ENCODE measurements at regions not wholly inside any gene's neighbourhood (a gene's known extent, or its start where the extent isn't known, plus 50 kb on each side); places are given as distances from the start of the nearest gene placed in this dataset.

DNA sequence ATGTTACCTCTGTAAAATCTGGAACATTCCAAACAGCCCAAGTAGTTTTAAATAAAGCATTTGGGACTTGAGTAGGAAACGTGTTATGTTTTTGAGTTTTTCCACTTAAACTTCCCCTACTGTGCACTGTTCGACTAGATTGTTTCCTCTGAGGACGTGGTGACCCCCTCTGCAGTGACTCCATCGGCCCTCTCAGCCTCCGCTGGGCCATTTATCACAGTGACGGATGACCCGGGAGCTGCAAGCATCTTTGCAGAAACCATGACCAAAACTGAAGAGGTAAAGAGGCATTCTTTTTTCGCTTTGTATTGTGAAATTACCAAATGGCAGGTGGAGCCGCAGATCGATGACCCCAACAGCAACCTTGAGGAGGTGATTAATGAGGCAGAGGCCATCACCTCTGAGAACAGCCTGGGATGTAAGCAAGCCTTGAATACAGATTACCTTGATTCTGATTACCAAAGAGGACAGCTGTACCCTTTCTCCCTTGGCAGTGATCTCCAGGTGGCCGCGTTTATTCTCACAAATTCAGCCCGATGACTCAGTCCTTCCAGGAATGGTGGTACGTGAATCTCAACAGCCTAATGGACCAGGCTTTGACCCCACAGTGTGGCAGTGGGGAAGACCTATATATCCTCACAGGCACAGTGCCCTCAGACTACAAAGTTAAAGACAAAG, 79.1 kb upstream of the FAN1 start:
- TF ChIP-seq, protein P1, sequence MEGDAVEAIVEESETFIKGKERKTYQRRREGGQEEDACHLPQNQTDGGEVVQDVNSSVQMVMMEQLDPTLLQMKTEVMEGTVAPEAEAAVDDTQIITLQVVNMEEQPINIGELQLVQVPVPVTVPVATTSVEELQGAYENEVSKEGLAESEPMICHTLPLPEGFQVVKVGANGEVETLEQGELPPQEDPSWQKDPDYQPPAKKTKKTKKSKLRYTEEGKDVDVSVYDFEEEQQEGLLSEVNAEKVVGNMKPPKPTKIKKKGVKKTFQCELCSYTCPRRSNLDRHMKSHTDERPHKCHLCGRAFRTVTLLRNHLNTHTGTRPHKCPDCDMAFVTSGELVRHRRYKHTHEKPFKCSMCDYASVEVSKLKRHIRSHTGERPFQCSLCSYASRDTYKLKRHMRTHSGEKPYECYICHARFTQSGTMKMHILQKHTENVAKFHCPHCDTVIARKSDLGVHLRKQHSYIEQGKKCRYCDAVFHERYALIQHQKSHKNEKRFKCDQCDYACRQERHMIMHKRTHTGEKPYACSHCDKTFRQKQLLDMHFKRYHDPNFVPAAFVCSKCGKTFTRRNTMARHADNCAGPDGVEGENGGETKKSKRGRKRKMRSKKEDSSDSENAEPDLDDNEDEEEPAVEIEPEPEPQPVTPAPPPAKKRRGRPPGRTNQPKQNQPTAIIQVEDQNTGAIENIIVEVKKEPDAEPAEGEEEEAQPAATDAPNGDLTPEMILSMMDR (IDR thresholded peaks at IDR 0.05) = no peak
- TF ChIP-seq POLR2A (IDR thresholded peaks at IDR 0.05) = no peak
